Caco-2 (cell line): ENCODE measurements at regions not wholly inside any gene's neighbourhood (a gene's known extent, or its start where the extent isn't known, plus 50 kb on each side); places are given as distances from the start of the nearest gene placed in this dataset.
A peak's percentile ranks its signal among the peaks of the same experiment; 100 is the strongest.
"Not testable (repeated sequence)": the region's sequence is repeated elsewhere in the genome, so short reads cannot be mapped to it uniquely, and the experiment has no call there.

Source experiments
- BruUV-seq: library from RNA; stranded (reverse); fragments of 400-500 nt; replicated peaks from 2 replicates; lab custom pipeline; 2021; lab: Mats Ljungman, UMichigan
- CTCF ChIA-PET: fragments of 300-600 bp; sonication (Branson Sonifier 250); formaldehyde crosslinking; loops from one replicate; lab custom pipeline; 2022; ENCODE audit warnings: antibody characterized with exemption; lab: Charles Lee
- POLR2A ChIA-PET: fragments of 300-600 bp; sonication (Branson Sonifier 250); formaldehyde crosslinking; loops from one replicate; lab custom pipeline; 2022; ENCODE audit warnings: antibody characterized with exemption; lab: Charles Lee
- DNase-seq, 2 experiments: peaks; one replicate each; pipeline versions ENCODE4 v3.0.0 to v3.0.0-alpha.2; 2020 to 2022
- H3K27me3 ChIP-seq: replicated peaks from 2 replicates; pipeline ENCODE4 v1.6.0; 2011; ENCODE audit warnings: low read length; ENCODE audit not compliant: control insufficient read depth, insufficient read depth
- H3K36me3 ChIP-seq: 2 replicates; pipeline ENCODE4 v1.5.1; 2011; ENCODE audit warnings: low read length; ENCODE audit not compliant: control insufficient read depth, insufficient read depth
- H3K4me1 ChIP-seq: fragments of 250-450 bp; sonication (Bioruptor Pico); 2 replicates; pipeline ENCODE4 v1.5.1; 2020; ENCODE audit warnings: mild to moderate bottlenecking
- H3K4me3 ChIP-seq: 2 replicates; pipeline ENCODE4 v1.5.1; 2011; ENCODE audit warnings: low read depth, mild to moderate bottlenecking, control low read depth, low read length
- H3K9me3 ChIP-seq: fragments of 250-450 bp; sonication (Bioruptor Pico); 2 replicates; pipeline ENCODE4 v1.5.1; 2020; ENCODE audit warnings: mild to moderate bottlenecking, moderate library complexity
- H3K27ac Mint-ChIP-seq: one replicate; pipeline ENCODE4 v1.8.0; 2022; ENCODE audit warnings: mixed read lengths; ENCODE audit not compliant: unreplicated experiment
- H3K27me3 Mint-ChIP-seq: one replicate; pipeline ENCODE4 v1.8.0; 2022; ENCODE audit warnings: mixed read lengths; ENCODE audit not compliant: insufficient read depth, unreplicated experiment
- H3K36me3 Mint-ChIP-seq: one replicate; pipeline ENCODE4 v1.8.0; 2022; ENCODE audit warnings: mild to moderate bottlenecking, mixed read lengths; ENCODE audit not compliant: insufficient read depth, unreplicated experiment
- H3K4me1 Mint-ChIP-seq: one replicate; pipeline ENCODE4 v1.8.0; 2022; ENCODE audit warnings: low read depth, mixed read lengths; ENCODE audit not compliant: unreplicated experiment
- H3K4me3 Mint-ChIP-seq: one replicate; pipeline ENCODE4 v1.8.0; 2022; ENCODE audit warnings: mild to moderate bottlenecking, moderate library complexity, mixed read lengths; ENCODE audit not compliant: unreplicated experiment
- H3K9me3 Mint-ChIP-seq: one replicate; pipeline ENCODE4 v1.8.0; 2022; ENCODE audit warnings: mixed read lengths; ENCODE audit not compliant: unreplicated experiment
- CTCF ChIP-seq, 2 experiments: fragments of 200-600 bp in 1 of 2; IDR thresholded peaks; 1 replicate in 1 of 2; 2 replicates in 1 of 2; pipeline versions ENCODE4 v1.5.1 to v1.8.0; 2011 to 2022; ENCODE audit warnings: antibody characterized with exemption in 1 of 2, control low read depth in 1 of 2, inconsistent platforms in 1 of 2, low read depth in 1 of 2, low read length in 1 of 2, mild to moderate bottlenecking in 1 of 2, moderate library complexity in 1 of 2; ENCODE audit not compliant: insufficient read depth in 1 of 2, severe bottlenecking in 1 of 2, unreplicated experiment in 1 of 2
- intact Hi-C: fragments of 100-400 bp; cut with micrococcal nuclease; formaldehyde crosslinking; loops from one replicate; pipeline ENCODE4 v1.10.0; 2022; ENCODE audit not compliant: unreplicated experiment

- H3K9me3 ChIP-seq, POLR2A ChIA-PET, BruUV-seq, CTCF ChIA-PET, H3K4me1 Mint-ChIP-seq, H3K27me3 Mint-ChIP-seq, H3K36me3 Mint-ChIP-seq, H3K9me3 Mint-ChIP-seq, H3K27me3 ChIP-seq, H3K4me1 ChIP-seq, H3K36me3 ChIP-seq: not testable (repeated sequence)
- peak overlapping the region; percentile 26 for H3K4me3 ChIP-seq
- H3K27ac Mint-ChIP-seq = peak overlapping the region; percentile 90
- H3K4me3 Mint-ChIP-seq = peak overlapping the region; percentile 91
- peak; percentile 46 to 47 for DNase-seq
- intact Hi-C loops = loop anchor here (5.0 kb wide), 1 partner anchor 642 kb away; no protein-coding TSS in a partner anchor
Observed at GRCh38 chr5:122515210-122515609, 203.2 kb downstream of the SNCAIP start.

DNA sequence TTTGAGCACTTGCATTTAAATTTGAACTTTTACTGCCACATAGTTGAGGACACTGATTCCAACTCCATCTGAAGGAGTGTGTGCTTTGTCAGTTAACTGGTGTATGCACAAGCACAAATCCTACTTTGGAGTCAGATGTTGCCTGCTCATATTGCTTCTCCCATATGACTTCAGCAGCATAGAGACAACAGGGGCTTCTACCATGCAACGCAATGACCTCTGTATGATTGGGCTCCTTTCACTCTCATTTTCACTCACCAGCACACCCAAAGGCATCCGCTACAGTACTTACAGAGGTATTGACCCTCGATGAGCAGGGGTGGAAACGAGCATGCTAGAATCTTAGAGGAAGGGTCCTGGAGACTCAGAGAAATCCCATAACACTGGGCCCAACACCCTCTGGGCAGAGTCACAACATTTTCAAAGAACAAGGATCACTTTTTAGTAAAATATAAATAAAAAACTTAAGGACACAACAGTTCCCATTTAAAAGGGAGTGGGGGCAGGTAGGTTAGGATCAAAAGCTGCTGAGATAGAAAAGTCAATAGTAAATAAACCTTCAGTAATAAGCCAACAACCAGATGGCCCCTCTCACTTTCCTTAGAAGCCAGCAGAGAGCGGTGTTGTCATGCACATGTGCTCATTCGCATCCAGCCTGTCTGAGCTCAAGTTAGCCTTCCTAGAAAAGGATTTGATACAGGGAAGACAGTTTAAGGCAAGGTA lies 203.8 kb downstream of the SNCAIP start:
- no TSS peak for BruUV-seq
- H3K4me1 Mint-ChIP-seq = no peaks in the 10 kb centered on the region
- H3K4me3 ChIP-seq = peak overlapping the region; percentile 26
- no peaks in the 10 kb centered on the region for H3K36me3 Mint-ChIP-seq
- H3K9me3 Mint-ChIP-seq = no peaks in the 10 kb centered on the region
- H3K27ac Mint-ChIP-seq = peak overlapping the region; percentile 90
- no peaks in the 10 kb centered on the region for H3K9me3 ChIP-seq
- TF ChIP-seq CTCF (IDR thresholded peaks at IDR 0.05; ENCODE audit: insufficient read depth in 1 of 2, low read depth in 1 of 2, low read length in 1 of 2, severe bottlenecking in 1 of 2, unreplicated experiment in 1 of 2) = peak; percentile 72 to 83
- H3K36me3 ChIP-seq = no peaks in the 10 kb centered on the region
- peak; percentile 68 to 71 for DNase-seq
- peak overlapping the region; percentile 91 for H3K4me3 Mint-ChIP-seq
- peaks cover 4% of the 10 kb centered on the region for H3K27me3 Mint-ChIP-seq
- ChIA-PET POLR2A (no interaction called here), CTCF (interaction anchor here (0.6 to 1.2 kb wide), 8 partner anchors 18 to 908 kb away, joined by 3 to 12 read pairs (median 4); no protein-coding TSS in a partner anchor)
- H3K27me3 ChIP-seq = no peaks in the 10 kb centered on the region
- peaks cover 7% of the 10 kb centered on the region for H3K4me1 ChIP-seq
- intact Hi-C loops = loop anchor here (2.0 to 5.0 kb wide), 10 partner anchors 165 to 907 kb away; partner anchors contain the start of gene CEP120

DNA sequence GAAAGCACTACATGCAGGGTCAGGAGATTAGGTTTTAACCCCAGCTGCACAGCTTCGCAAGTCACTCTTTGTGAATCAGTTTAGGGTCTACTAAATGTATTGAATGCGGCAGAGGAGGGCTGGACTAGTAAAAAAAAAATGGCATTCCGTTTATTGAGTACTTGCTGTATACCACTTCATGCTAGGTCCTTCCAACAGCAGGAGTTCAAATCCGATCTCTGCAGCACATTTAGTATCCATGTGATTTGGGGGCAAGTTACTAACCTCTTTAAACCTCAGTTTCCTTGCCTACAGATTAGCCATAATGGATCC lies 204.4 kb downstream of the SNCAIP start:
- no peak overlapping the region for H3K27ac Mint-ChIP-seq
- BruUV-seq = no TSS peak
- intact Hi-C loops = loop anchor here (2.0 to 5.0 kb wide), 10 partner anchors 164 to 906 kb away; partner anchors contain the start of gene CEP120
- Histone ChIP-seq H3K4me3 (no peak overlapping the region), H3K4me1 (peaks cover 7% of the 10 kb centered on the region), H3K9me3 (no peaks in the 10 kb centered on the region), H3K36me3 (no peaks in the 10 kb centered on the region), H3K27me3 (no peaks in the 10 kb centered on the region)
- no peak for TF ChIP-seq CTCF (IDR thresholded peaks at IDR 0.05; ENCODE audit: insufficient read depth in 1 of 2, low read depth in 1 of 2, low read length in 1 of 2, severe bottlenecking in 1 of 2, unreplicated experiment in 1 of 2)
- ChIA-PET POLR2A (no interaction called here), CTCF (interaction anchor here (0.6 to 1.2 kb wide), 7 partner anchors 18 to 908 kb away, joined by 3 to 12 read pairs (median 4); no protein-coding TSS in a partner anchor)
- H3K9me3 Mint-ChIP-seq = no peaks in the 10 kb centered on the region
- no peak for DNase-seq
- H3K4me1 Mint-ChIP-seq = no peaks in the 10 kb centered on the region
- peak overlapping the region; percentile 91 for H3K4me3 Mint-ChIP-seq
- H3K36me3 Mint-ChIP-seq = no peaks in the 10 kb centered on the region
- peaks cover 4% of the 10 kb centered on the region for H3K27me3 Mint-ChIP-seq
